WTC11 (cell line): ENCODE measurements at regions not wholly inside any gene's neighbourhood (a gene's known extent, or its start where the extent isn't known, plus 50 kb on each side); places are given as distances from the start of the nearest gene placed in this dataset.

Experiments
- ATAC-seq: fragments of 200-7000 bp; cut with Tn5 transposase; 2 replicates; pipeline ENCODE4 v1.10.0; 2021; ENCODE audit warnings: mild to moderate bottlenecking, moderate library complexity
- CTCF ChIA-PET: fragments of 300-600 bp; sonication (Branson Sonifier 250); formaldehyde crosslinking; loops from one replicate; lab custom pipeline; 2021; ENCODE audit warnings: antibody characterized with exemption; lab: Charles Lee
- POLR2A ChIA-PET: fragments of 350-600 bp; sonication (Branson Sonifier 250); formaldehyde crosslinking; loops from one replicate; lab custom pipeline; 2021; ENCODE audit warnings: antibody characterized with exemption; lab: Charles Lee
- DNase-seq: peaks from one replicate; pipeline ENCODE4 v3.0.0; 2021; ENCODE audit warnings: low spot score
- H3K27ac Mint-ChIP-seq: 2 replicates; pipeline ENCODE4 v1.8.0; 2021; ENCODE audit warnings: mixed read lengths
- H3K27me3 Mint-ChIP-seq: 2 replicates; pipeline ENCODE4 v1.8.0; 2021; ENCODE audit warnings: low read depth, mild to moderate bottlenecking, moderate library complexity, mixed read lengths
- H3K36me3 Mint-ChIP-seq: 2 replicates; pipeline ENCODE4 v1.8.0; 2021; ENCODE audit warnings: mixed read lengths
- H3K4me1 Mint-ChIP-seq: 2 replicates; pipeline ENCODE4 v1.8.0; 2022; ENCODE audit warnings: mixed read lengths
- H3K4me3 Mint-ChIP-seq: 2 replicates; pipeline ENCODE4 v1.8.0; 2021; ENCODE audit warnings: mild to moderate bottlenecking, moderate library complexity, mixed read lengths
- H3K9me3 Mint-ChIP-seq: 2 replicates; pipeline ENCODE4 v1.8.0; 2021; ENCODE audit warnings: mixed read lengths
- AR ChIP-seq: fragments of 250-450 bp; sonication (Bioruptor Pico); IDR thresholded peaks from 2 replicates; pipeline ENCODE4 v1.9.0; 2021; ENCODE audit warnings: mild to moderate bottlenecking
- ATF1 ChIP-seq: sonication (generic); formaldehyde crosslinking; IDR thresholded peaks from 2 replicates; pipeline ENCODE4 v1.8.1; 2023; ENCODE audit warnings: mild to moderate bottlenecking, moderate library complexity, missing genetic modification reagents
- ATF2 ChIP-seq: sonication (generic); formaldehyde crosslinking; IDR thresholded peaks from 2 replicates; pipeline ENCODE4 v1.8.1; 2022; ENCODE audit warnings: low read depth, missing genetic modification reagents, borderline replicate concordance
- EMX1 ChIP-seq: fragments of 250-450 bp; sonication (Bioruptor Pico); IDR thresholded peaks from 2 replicates; pipeline ENCODE4 v1.8.0; 2021; ENCODE audit warnings: mild to moderate bottlenecking
- KAT7 ChIP-seq: sonication (generic); formaldehyde crosslinking; IDR thresholded peaks from 2 replicates; pipeline ENCODE4 v1.8.1; 2023; ENCODE audit warnings: missing genetic modification reagents, mild to moderate bottlenecking, borderline replicate concordance
- MXD4 ChIP-seq: fragments of 250-450 bp; sonication (Bioruptor Pico); IDR thresholded peaks from 2 replicates; pipeline ENCODE4 v1.8.0; 2021; ENCODE audit warnings: mild to moderate bottlenecking, moderate library complexity, borderline replicate concordance
- MYBL2 ChIP-seq: sonication (generic); formaldehyde crosslinking; IDR thresholded peaks from 2 replicates; pipeline ENCODE4 v1.8.1; 2023; ENCODE audit warnings: mild to moderate bottlenecking, moderate library complexity, missing genetic modification reagents
- NR1H2 ChIP-seq: sonication (generic); formaldehyde crosslinking; IDR thresholded peaks from 2 replicates; pipeline ENCODE4 v1.9.0; 2021; ENCODE audit warnings: mild to moderate bottlenecking, moderate library complexity, missing genetic modification reagents
- NR3C1 ChIP-seq: sonication (generic); formaldehyde crosslinking; conservative IDR thresholded peaks from 2 replicates; pipeline ENCODE4 v1.8.1; 2023; ENCODE audit warnings: low read depth, mild to moderate bottlenecking, missing genetic modification reagents
- PRDM15 ChIP-seq: sonication (generic); formaldehyde crosslinking; IDR thresholded peaks from 2 replicates; pipeline ENCODE4 v1.8.0; 2022; ENCODE audit warnings: missing genetic modification reagents
- SOX15 ChIP-seq: fragments of 250-450 bp; sonication (Bioruptor Pico); IDR thresholded peaks from 2 replicates; pipeline ENCODE4 v1.9.0; 2021; ENCODE audit warnings: mild to moderate bottlenecking
- USF2 ChIP-seq: sonication (generic); formaldehyde crosslinking; IDR thresholded peaks from 2 replicates; pipeline ENCODE4 v1.8.1; 2023; ENCODE audit warnings: mild to moderate bottlenecking, missing genetic modification reagents, moderate library complexity
- ZNF219 ChIP-seq: sonication (generic); formaldehyde crosslinking; IDR thresholded peaks from 2 replicates; pipeline ENCODE4 v1.8.0; 2023; ENCODE audit warnings: missing genetic modification reagents, mild to moderate bottlenecking, borderline replicate concordance
- ZNF317 ChIP-seq: sonication (generic); formaldehyde crosslinking; IDR thresholded peaks from 2 replicates; pipeline ENCODE4 v1.8.1; 2023; ENCODE audit warnings: low read depth, mild to moderate bottlenecking, moderate library complexity, missing genetic modification reagents, borderline replicate concordance
- ZNF396 ChIP-seq: fragments of 250-450 bp; sonication (Bioruptor Pico); IDR thresholded peaks from 2 replicates; pipeline ENCODE4 v1.8.0; 2021; ENCODE audit warnings: mild to moderate bottlenecking, moderate library complexity, borderline replicate concordance
- ZNF416 ChIP-seq: fragments of 250-450 bp; sonication (Bioruptor Pico); IDR thresholded peaks from 2 replicates; pipeline ENCODE4 v1.9.0; 2021; ENCODE audit warnings: mild to moderate bottlenecking, inconsistent platforms

- CTCF ChIA-PET = no interaction called here
- H3K27ac Mint-ChIP-seq = no peak overlapping the region
- H3K4me1 Mint-ChIP-seq = peaks cover 2% of the 10 kb centered on the region
- POLR2A ChIA-PET = no interaction called here
- ATAC-seq = no peak
- no peak overlapping the region for H3K4me3 Mint-ChIP-seq
- H3K9me3 Mint-ChIP-seq = peaks cover 11% of the 10 kb centered on the region
- peaks cover 38% of the 10 kb centered on the region for H3K27me3 Mint-ChIP-seq
- no peaks in the 10 kb centered on the region for H3K36me3 Mint-ChIP-seq
- no peak for DNase-seq
- no peak for TF ChIP-seq NR3C1 (CRISPR knock-in tag)
- TF ChIP-seq, all 79 proteins: peak for 0
Measured at GRCh38 chr11:16618431-16618830, 120.0 kb upstream of the C11orf58 start.

GRCh38 chr11:16615480-16615879 lies 123.0 kb upstream of the C11orf58 start:
- TF ChIP-seq MYBL2 (CRISPR knock-in tag) (no peak), EMX1 (CRISPR knock-in tag) (no peak), SOX15 (CRISPR knock-in tag) (no peak), ZNF219 (CRISPR knock-in tag) (no peak), NR3C1 (CRISPR knock-in tag) (no peak), ZNF396 (CRISPR knock-in tag) (no peak), ATF1 (CRISPR knock-in tag) (no peak), ZNF317 (no peak), ZNF416 (no peak), AR (CRISPR knock-in tag) (no peak), USF2 (no peak), KAT7 (CRISPR knock-in tag) (no peak), PRDM15 (CRISPR knock-in tag) (no peak), MXD4 (CRISPR knock-in tag) (no peak), ATF2 (CRISPR knock-in tag) (no peak), NR1H2 (CRISPR knock-in tag) (no peak)
- TF ChIP-seq, all 79 proteins: peak for 0
- Mint-ChIP-seq H3K4me1 (peaks cover 28% of the 10 kb centered on the region), H3K4me3 (no peak overlapping the region), H3K36me3 (no peaks in the 10 kb centered on the region), H3K27ac (no peak overlapping the region), H3K27me3 (peaks cover 38% of the 10 kb centered on the region), H3K9me3 (no peaks in the 10 kb centered on the region)
- ChIA-PET POLR2A (no interaction called here), CTCF (interaction anchor here (2.2 to 3.2 kb wide), 3 partner anchors 11 to 763 kb away, joined by 10 to 44 read pairs (median 11); no protein-coding TSS in a partner anchor)
- no peak for ATAC-seq
- no peak for DNase-seq
